ENCODE measurements at regions not wholly inside any gene's neighbourhood (a gene's known extent, or its start where the extent isn't known, plus 50 kb on each side); places are given as distances from the start of the nearest gene placed in this dataset.

GRCh38 chr1:213330281-213330680 lies 279.2 kb downstream of the RPS6KC1 start:
- Histone ChIP-seq H2BK15ac (replicated peaks; ENCODE audit: low read depth) (no peak overlapping the region), H3K27me3 (ENCODE audit: insufficient read depth, low read length, poor library complexity) (no peaks in the 10 kb centered on the region), H2AK5ac (ENCODE audit: low read length) (no peak overlapping the region), H3K9ac (ENCODE audit: low read length) (no peak overlapping the region), H3K4me1 (ENCODE audit: control insufficient read depth, low read depth, low read length) (peaks cover 4% of the 10 kb centered on the region), H3K79me1 (ENCODE audit: low read length) (no peaks in the 10 kb centered on the region), H3K79me2 (ENCODE audit: control insufficient read depth, insufficient read depth, low read length) (no peaks in the 10 kb centered on the region), H3K4me2 (ENCODE audit: low read length) (no peak overlapping the region), H3K27ac (ENCODE audit: low read depth, low read length) (no peak overlapping the region), H3K56ac (ENCODE audit: low read length) (no peak overlapping the region), H3K4ac (ENCODE audit: low read depth, low read length) (no peak overlapping the region), H3K18ac (ENCODE audit: low read length) (no peak overlapping the region), H4K5ac (ENCODE audit: low read length) (no peak overlapping the region), H3K4me3 (ENCODE audit: low read length) (no peak overlapping the region), H2BK5ac (ENCODE audit: low read length) (no peak overlapping the region), H3K36me3 (ENCODE audit: control insufficient read depth, insufficient read depth, low read length) (no peaks in the 10 kb centered on the region), H2BK120ac (ENCODE audit: low read depth, low read length) (no peak overlapping the region), H4K8ac (ENCODE audit: low read depth, low read length) (no peak overlapping the region), H3K23ac (ENCODE audit: low read length) (no peak overlapping the region)
- DNase-seq, result no peak
- no CpG with 5 or more reads among the region's 3 CpGs for WGBS (ENCODE audit: extremely low coverage, insufficient coverage, low lambda C conversion rate)

DNA sequence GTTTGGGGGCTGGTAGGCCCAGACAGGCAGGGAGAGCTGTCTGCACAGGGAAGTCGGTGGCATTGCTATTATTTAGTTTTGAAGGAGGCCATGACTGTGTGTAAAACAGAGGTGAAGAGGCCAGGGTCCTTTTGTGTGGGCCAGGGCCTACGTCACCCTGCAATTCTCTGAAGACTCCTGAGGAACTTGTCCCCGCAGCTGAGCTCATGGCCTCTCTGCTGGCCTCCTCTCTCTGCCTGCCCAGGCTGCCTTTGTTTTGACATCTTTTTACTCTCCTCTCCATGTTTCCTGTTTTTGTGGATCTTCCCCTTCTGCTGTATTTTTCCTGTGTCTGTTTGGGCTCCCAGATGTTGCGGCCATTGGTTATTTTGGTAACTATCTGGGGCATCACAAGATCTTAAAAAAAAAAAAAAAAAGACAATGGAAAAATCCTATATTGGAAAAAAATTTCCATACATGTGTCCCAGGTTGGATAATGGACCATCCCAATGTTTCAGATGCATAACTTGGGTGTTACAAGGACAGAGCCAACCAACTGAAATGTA lies 280.7 kb downstream of the RPS6KC1 start:
- no peak overlapping the region for H2BK15ac ChIP-seq (replicated peaks; ENCODE audit: low read depth)
- no peak overlapping the region for H4K8ac ChIP-seq (ENCODE audit: low read depth, low read length)
- H3K27me3 ChIP-seq (ENCODE audit: insufficient read depth, low read length, poor library complexity), result no peaks in the 10 kb centered on the region
- H3K4me2 ChIP-seq (ENCODE audit: low read length), result no peak overlapping the region
- H3K56ac ChIP-seq (ENCODE audit: low read length), result no peak overlapping the region
- no peak overlapping the region for H2BK120ac ChIP-seq (ENCODE audit: low read depth, low read length)
- H3K4me1 ChIP-seq (ENCODE audit: control insufficient read depth, low read depth, low read length), result no peaks in the 10 kb centered on the region
- H2AK5ac ChIP-seq (ENCODE audit: low read length), result no peak overlapping the region
- no CpG with 5 or more reads among the region's 4 CpGs for WGBS (ENCODE audit: extremely low coverage, insufficient coverage, low lambda C conversion rate)
- H3K4me3 ChIP-seq (ENCODE audit: low read length), result no peak overlapping the region
- no peaks in the 10 kb centered on the region for H3K79me2 ChIP-seq (ENCODE audit: control insufficient read depth, insufficient read depth, low read length)
- no peak overlapping the region for H2BK5ac ChIP-seq (ENCODE audit: low read length)
- no peak overlapping the region for H3K27ac ChIP-seq (ENCODE audit: low read depth, low read length)
- no peak overlapping the region for H3K9ac ChIP-seq (ENCODE audit: low read length)
- no peaks in the 10 kb centered on the region for H3K36me3 ChIP-seq (ENCODE audit: control insufficient read depth, insufficient read depth, low read length)
- no peak overlapping the region for H4K5ac ChIP-seq (ENCODE audit: low read length)
- DNase-seq, result no peak
- H3K18ac ChIP-seq (ENCODE audit: low read length), result no peak overlapping the region
- no peaks in the 10 kb centered on the region for H3K79me1 ChIP-seq (ENCODE audit: low read length)
- no peak overlapping the region for H3K23ac ChIP-seq (ENCODE audit: low read length)
- no peak overlapping the region for H3K4ac ChIP-seq (ENCODE audit: low read depth, low read length)

DNA sequence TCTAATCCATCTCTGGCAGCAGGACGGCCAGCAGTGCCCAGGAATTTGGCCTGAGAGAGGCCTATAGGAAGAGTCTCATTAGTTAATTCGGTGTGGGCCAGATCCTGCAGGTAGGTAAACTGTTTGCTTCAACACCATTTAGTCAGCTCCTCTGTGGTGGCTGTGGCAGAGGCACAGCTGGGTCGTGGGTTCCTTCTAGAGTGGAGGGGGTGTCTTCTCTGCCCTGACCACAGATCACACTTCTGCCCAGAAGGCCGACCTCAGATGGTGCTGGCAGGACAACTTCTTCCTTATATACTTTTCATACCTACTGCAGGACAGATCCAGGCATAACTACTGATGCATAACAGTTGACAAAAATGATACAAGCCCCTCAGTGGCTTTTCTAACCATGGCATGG lies 281.4 kb downstream of the RPS6KC1 start:
- no peaks in the 10 kb centered on the region for H3K79me1 ChIP-seq (ENCODE audit: low read length)
- no peaks in the 10 kb centered on the region for H3K27me3 ChIP-seq (ENCODE audit: insufficient read depth, low read length, poor library complexity)
- no peaks in the 10 kb centered on the region for H3K36me3 ChIP-seq (ENCODE audit: control insufficient read depth, insufficient read depth, low read length)
- no CpG with 5 or more reads among the region's 4 CpGs for WGBS (ENCODE audit: extremely low coverage, insufficient coverage, low lambda C conversion rate)
- no peak overlapping the region for H2BK5ac ChIP-seq (ENCODE audit: low read length)
- H4K8ac ChIP-seq (ENCODE audit: low read depth, low read length), result no peak overlapping the region
- no peaks in the 10 kb centered on the region for H3K4me1 ChIP-seq (ENCODE audit: control insufficient read depth, low read depth, low read length)
- H3K56ac ChIP-seq (ENCODE audit: low read length), result no peak overlapping the region
- no peak overlapping the region for H3K4me3 ChIP-seq (ENCODE audit: low read length)
- no peak for DNase-seq
- H3K18ac ChIP-seq (ENCODE audit: low read length), result no peak overlapping the region
- H3K23ac ChIP-seq (ENCODE audit: low read length), result no peak overlapping the region
- no peak overlapping the region for H3K27ac ChIP-seq (ENCODE audit: low read depth, low read length)
- no peaks in the 10 kb centered on the region for H3K79me2 ChIP-seq (ENCODE audit: control insufficient read depth, insufficient read depth, low read length)
- no peak overlapping the region for H2BK120ac ChIP-seq (ENCODE audit: low read depth, low read length)
- H3K4ac ChIP-seq (ENCODE audit: low read depth, low read length), result no peak overlapping the region
- no peak overlapping the region for H2BK15ac ChIP-seq (replicated peaks; ENCODE audit: low read depth)
- H3K4me2 ChIP-seq (ENCODE audit: low read length), result no peak overlapping the region
- no peak overlapping the region for H2AK5ac ChIP-seq (ENCODE audit: low read length)
- no peak overlapping the region for H4K5ac ChIP-seq (ENCODE audit: low read length)
- no peak overlapping the region for H3K9ac ChIP-seq (ENCODE audit: low read length)

GRCh38 chr1:213333121-213333520 lies 282.1 kb downstream of the RPS6KC1 start:
- Histone ChIP-seq H3K9ac (ENCODE audit: low read length) (no peak overlapping the region), H3K27ac (ENCODE audit: low read depth, low read length) (no peak overlapping the region), H3K56ac (ENCODE audit: low read length) (no peak overlapping the region), H3K18ac (ENCODE audit: low read length) (no peak overlapping the region), H3K4me3 (ENCODE audit: low read length) (no peak overlapping the region), H3K4ac (ENCODE audit: low read depth, low read length) (no peak overlapping the region), H3K79me2 (ENCODE audit: control insufficient read depth, insufficient read depth, low read length) (no peaks in the 10 kb centered on the region), H2AK5ac (ENCODE audit: low read length) (no peak overlapping the region), H3K23ac (ENCODE audit: low read length) (no peak overlapping the region), H3K4me1 (ENCODE audit: control insufficient read depth, low read depth, low read length) (no peaks in the 10 kb centered on the region), H2BK120ac (ENCODE audit: low read depth, low read length) (no peak overlapping the region), H2BK5ac (ENCODE audit: low read length) (no peak overlapping the region), H2BK15ac (replicated peaks; ENCODE audit: low read depth) (no peak overlapping the region), H3K27me3 (ENCODE audit: insufficient read depth, low read length, poor library complexity) (no peaks in the 10 kb centered on the region), H3K79me1 (ENCODE audit: low read length) (no peaks in the 10 kb centered on the region), H4K8ac (ENCODE audit: low read depth, low read length) (no peak overlapping the region), H4K5ac (ENCODE audit: low read length) (no peak overlapping the region), H3K36me3 (ENCODE audit: control insufficient read depth, insufficient read depth, low read length) (no peaks in the 10 kb centered on the region), H3K4me2 (ENCODE audit: low read length) (no peak overlapping the region)
- WGBS (ENCODE audit: extremely low coverage, insufficient coverage, low lambda C conversion rate), result no CpG with 5 or more reads among the region's 5 CpGs
- no peak for DNase-seq

GRCh38 chr1:213335084-213335483 lies 284.0 kb downstream of the RPS6KC1 start:
- Histone ChIP-seq H3K4me1 (ENCODE audit: control insufficient read depth, low read depth, low read length) (no peaks in the 10 kb centered on the region), H2BK120ac (ENCODE audit: low read depth, low read length) (no peak overlapping the region)

GRCh38 chr1:213337025-213337678 lies 286.1 kb downstream of the RPS6KC1 start:
- Histone ChIP-seq H3K36me3 (ENCODE audit: control insufficient read depth, insufficient read depth, low read length) (no peaks in the 10 kb centered on the region), H4K5ac (ENCODE audit: low read length) (no peak overlapping the region)
- no CpG with 5 or more reads among the region's 3 CpGs for WGBS (ENCODE audit: extremely low coverage, insufficient coverage, low lambda C conversion rate)

More at GRCh38 chr1:213335084-213335483, 284.0 kb downstream of the RPS6KC1 start:
- no peak overlapping the region for H3K4me2 ChIP-seq (ENCODE audit: low read length)
- WGBS (ENCODE audit: extremely low coverage, insufficient coverage, low lambda C conversion rate), result no CpG with 5 or more reads among the region's 3 CpGs
- no peak overlapping the region for H3K18ac ChIP-seq (ENCODE audit: low read length)
- H3K27me3 ChIP-seq (ENCODE audit: insufficient read depth, low read length, poor library complexity), result no peaks in the 10 kb centered on the region
- no peak overlapping the region for H2BK5ac ChIP-seq (ENCODE audit: low read length)
- H4K5ac ChIP-seq (ENCODE audit: low read length), result no peak overlapping the region
- no peaks in the 10 kb centered on the region for H3K79me1 ChIP-seq (ENCODE audit: low read length)
- no peak overlapping the region for H3K4ac ChIP-seq (ENCODE audit: low read depth, low read length)
- DNase-seq, result no peak
- H3K4me3 ChIP-seq (ENCODE audit: low read length), result no peak overlapping the region
- H4K8ac ChIP-seq (ENCODE audit: low read depth, low read length), result no peak overlapping the region
- H3K36me3 ChIP-seq (ENCODE audit: control insufficient read depth, insufficient read depth, low read length), result no peaks in the 10 kb centered on the region
- H2AK5ac ChIP-seq (ENCODE audit: low read length), result no peak overlapping the region
- no peak overlapping the region for H3K9ac ChIP-seq (ENCODE audit: low read length)
- no peaks in the 10 kb centered on the region for H3K79me2 ChIP-seq (ENCODE audit: control insufficient read depth, insufficient read depth, low read length)
- H3K27ac ChIP-seq (ENCODE audit: low read depth, low read length), result no peak overlapping the region
- H2BK15ac ChIP-seq (replicated peaks; ENCODE audit: low read depth), result no peak overlapping the region
- no peak overlapping the region for H3K56ac ChIP-seq (ENCODE audit: low read length)
- H3K23ac ChIP-seq (ENCODE audit: low read length), result no peak overlapping the region

More at GRCh38 chr1:213337025-213337678, 286.1 kb downstream of the RPS6KC1 start:
- Histone ChIP-seq H3K56ac (ENCODE audit: low read length) (no peak overlapping the region), H3K4me3 (ENCODE audit: low read length) (no peak overlapping the region), H3K18ac (ENCODE audit: low read length) (no peak overlapping the region), H2BK120ac (ENCODE audit: low read depth, low read length) (no peak overlapping the region), H2BK15ac (replicated peaks; ENCODE audit: low read depth) (no peak overlapping the region), H3K27ac (ENCODE audit: low read depth, low read length) (no peak overlapping the region), H3K4ac (ENCODE audit: low read depth, low read length) (no peak overlapping the region), H3K23ac (ENCODE audit: low read length) (no peak overlapping the region), H4K8ac (ENCODE audit: low read depth, low read length) (no peak overlapping the region), H3K79me1 (ENCODE audit: low read length) (no peaks in the 10 kb centered on the region), H2AK5ac (ENCODE audit: low read length) (no peak overlapping the region), H3K4me2 (ENCODE audit: low read length) (no peak overlapping the region), H3K27me3 (ENCODE audit: insufficient read depth, low read length, poor library complexity) (no peaks in the 10 kb centered on the region), H2BK5ac (ENCODE audit: low read length) (no peak overlapping the region), H3K79me2 (ENCODE audit: control insufficient read depth, insufficient read depth, low read length) (no peaks in the 10 kb centered on the region), H3K9ac (ENCODE audit: low read length) (no peak overlapping the region), H3K4me1 (ENCODE audit: control insufficient read depth, low read depth, low read length) (no peaks in the 10 kb centered on the region)
- DNase-seq, result no peak

Measured in mesendoderm (in vitro differentiated cells).